ENCODE measurements at regions not wholly inside any gene's neighbourhood (a gene's known extent, or its start where the extent isn't known, plus 50 kb on each side); places are given as distances from the start of the nearest gene placed in this dataset.
A peak's percentile ranks its signal among the peaks of the same experiment; 100 is the strongest.

DNA sequence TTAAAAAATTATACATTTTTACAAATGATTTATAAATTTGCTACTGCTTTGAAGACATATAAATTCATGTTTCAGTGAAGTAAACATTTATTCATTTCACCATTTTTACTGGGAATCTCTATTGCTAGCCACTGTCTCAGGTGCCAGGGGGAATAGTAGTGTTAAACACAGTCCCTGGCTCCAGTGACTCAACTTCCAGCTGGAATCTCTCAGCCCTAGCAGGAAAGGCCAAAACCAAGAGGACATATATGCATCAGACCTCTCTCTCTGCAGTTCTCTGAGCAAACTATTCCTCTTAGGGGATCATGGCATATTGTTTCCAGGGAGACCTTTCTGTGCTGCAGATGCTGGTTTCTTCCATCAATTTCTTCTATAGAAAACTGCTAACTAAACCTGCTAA lies 1009.0 kb upstream of the LCORL start:
- Histone ChIP-seq H3K4me3 (ENCODE audit: low read depth, low read length) (no peak overlapping the region), H3K36me3 (ENCODE audit: control insufficient read depth, insufficient read depth, low read length) (no peaks in the 10 kb centered on the region), H3K9me3 (no peaks in the 10 kb centered on the region; the same call in none of the 2 replicates), H3K27me3 (replicated peaks; ENCODE audit: control insufficient read depth, insufficient read depth, low read length) (no peaks in the 10 kb centered on the region), H3K4me1 (peaks cover 26% of the 10 kb centered on the region)
- POLR2A ChIA-PET: no interaction called here
- H3K27ac Mint-ChIP-seq (ENCODE audit: unreplicated experiment): no peak overlapping the region
- no peaks in the 10 kb centered on the region for H3K27me3 Mint-ChIP-seq (ENCODE audit: insufficient read depth, unreplicated experiment)
- peaks cover 26% of the 10 kb centered on the region for H3K4me1 Mint-ChIP-seq (ENCODE audit: low read depth, unreplicated experiment)
- TF ChIP-seq, protein P1, sequence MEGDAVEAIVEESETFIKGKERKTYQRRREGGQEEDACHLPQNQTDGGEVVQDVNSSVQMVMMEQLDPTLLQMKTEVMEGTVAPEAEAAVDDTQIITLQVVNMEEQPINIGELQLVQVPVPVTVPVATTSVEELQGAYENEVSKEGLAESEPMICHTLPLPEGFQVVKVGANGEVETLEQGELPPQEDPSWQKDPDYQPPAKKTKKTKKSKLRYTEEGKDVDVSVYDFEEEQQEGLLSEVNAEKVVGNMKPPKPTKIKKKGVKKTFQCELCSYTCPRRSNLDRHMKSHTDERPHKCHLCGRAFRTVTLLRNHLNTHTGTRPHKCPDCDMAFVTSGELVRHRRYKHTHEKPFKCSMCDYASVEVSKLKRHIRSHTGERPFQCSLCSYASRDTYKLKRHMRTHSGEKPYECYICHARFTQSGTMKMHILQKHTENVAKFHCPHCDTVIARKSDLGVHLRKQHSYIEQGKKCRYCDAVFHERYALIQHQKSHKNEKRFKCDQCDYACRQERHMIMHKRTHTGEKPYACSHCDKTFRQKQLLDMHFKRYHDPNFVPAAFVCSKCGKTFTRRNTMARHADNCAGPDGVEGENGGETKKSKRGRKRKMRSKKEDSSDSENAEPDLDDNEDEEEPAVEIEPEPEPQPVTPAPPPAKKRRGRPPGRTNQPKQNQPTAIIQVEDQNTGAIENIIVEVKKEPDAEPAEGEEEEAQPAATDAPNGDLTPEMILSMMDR (IDR thresholded peaks at IDR 0.05; ENCODE audit: insufficient read depth in 1 of 2, low read depth in 1 of 2, low read length in 1 of 2, severe bottlenecking in 1 of 2, unreplicated experiment in 1 of 2): no peak
- H3K9me3 Mint-ChIP-seq (ENCODE audit: unreplicated experiment): no peaks in the 10 kb centered on the region
- no peak for DNase-seq
- H3K4me3 Mint-ChIP-seq (ENCODE audit: unreplicated experiment): no peak overlapping the region
- BruUV-seq (replicated peaks): no TSS peak
- CTCF ChIA-PET: no interaction called here
- H3K36me3 Mint-ChIP-seq (ENCODE audit: insufficient read depth, unreplicated experiment): no peaks in the 10 kb centered on the region
- intact Hi-C loops (cut with micrococcal nuclease; ENCODE audit: unreplicated experiment): loop anchor here (1.0 kb wide), 1 partner anchor 25 kb away; no protein-coding TSS in a partner anchor

DNA sequence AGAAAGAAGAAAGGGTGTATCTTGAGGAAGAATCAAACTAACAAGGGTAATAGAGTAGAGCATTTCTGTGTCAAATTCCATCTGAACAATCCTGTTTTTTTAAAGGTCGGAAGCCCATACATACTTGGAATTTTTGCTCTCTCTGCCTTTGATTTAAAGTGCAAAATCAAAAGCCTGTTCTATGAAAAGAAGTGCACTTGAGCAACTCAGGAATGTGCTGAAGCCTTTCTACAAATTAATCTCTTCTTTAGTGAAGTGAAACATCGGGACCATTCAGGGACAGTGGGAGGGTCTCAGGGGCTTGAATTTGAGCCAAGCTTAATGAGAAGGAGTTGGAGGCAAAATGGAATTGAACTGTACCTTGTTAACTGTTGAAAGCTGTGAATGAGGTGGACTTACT lies 1008.5 kb upstream of the LCORL start:
- intact Hi-C loops (cut with micrococcal nuclease; ENCODE audit: unreplicated experiment): loop anchor here (1.0 kb wide), 1 partner anchor 25 kb away; no protein-coding TSS in a partner anchor
- BruUV-seq (replicated peaks): no TSS peak
- H3K9me3 ChIP-seq: no peaks in the 10 kb centered on the region; the same call in 1 of the 2 replicates
- no peak overlapping the region for H3K4me3 ChIP-seq (ENCODE audit: low read depth, low read length)
- ChIA-PET POLR2A (no interaction called here), CTCF (no interaction called here)
- no peaks in the 10 kb centered on the region for H3K36me3 ChIP-seq (ENCODE audit: control insufficient read depth, insufficient read depth, low read length)
- no peaks in the 10 kb centered on the region for H3K9me3 Mint-ChIP-seq (ENCODE audit: unreplicated experiment)
- no peaks in the 10 kb centered on the region for H3K36me3 Mint-ChIP-seq (ENCODE audit: insufficient read depth, unreplicated experiment)
- H3K27me3 Mint-ChIP-seq (ENCODE audit: insufficient read depth, unreplicated experiment): no peaks in the 10 kb centered on the region
- no peaks in the 10 kb centered on the region for H3K27me3 ChIP-seq (replicated peaks; ENCODE audit: control insufficient read depth, insufficient read depth, low read length)
- DNase-seq: peak; percentile 22 to 30
- H3K4me3 Mint-ChIP-seq (ENCODE audit: unreplicated experiment): peak overlapping the region; percentile 38
- TF ChIP-seq, protein P1 (IDR thresholded peaks at IDR 0.05; ENCODE audit: insufficient read depth in 1 of 2, low read depth in 1 of 2, low read length in 1 of 2, severe bottlenecking in 1 of 2, unreplicated experiment in 1 of 2): no peak
- peaks cover 26% of the 10 kb centered on the region for H3K4me1 Mint-ChIP-seq (ENCODE audit: low read depth, unreplicated experiment)
- peak overlapping the region; percentile 66 for H3K27ac Mint-ChIP-seq (ENCODE audit: unreplicated experiment)
- H3K4me1 ChIP-seq: peaks cover 26% of the 10 kb centered on the region

DNA sequence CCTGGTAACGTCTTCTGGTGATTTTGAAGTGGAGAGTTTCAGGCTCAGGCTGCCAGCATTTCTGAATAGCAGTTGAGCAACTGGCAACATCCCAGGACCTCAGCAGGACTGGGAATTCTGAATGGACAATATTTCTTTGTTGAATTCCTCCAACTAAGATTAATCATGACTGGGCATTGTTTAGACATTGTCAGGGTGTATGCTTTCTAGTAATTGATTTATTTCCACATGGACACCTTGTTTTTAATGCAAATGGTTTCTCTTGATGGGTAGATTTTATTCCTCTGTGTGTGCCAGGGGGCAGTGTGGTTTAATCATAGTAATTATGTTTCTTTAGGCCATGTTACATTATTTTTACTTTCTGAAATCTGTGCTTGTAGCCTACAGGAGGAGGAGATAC lies 1004.7 kb upstream of the LCORL start:
- Mint-ChIP-seq H3K4me1 (ENCODE audit: low read depth, unreplicated experiment) (peaks cover 15% of the 10 kb centered on the region), H3K9me3 (ENCODE audit: unreplicated experiment) (no peaks in the 10 kb centered on the region), H3K27me3 (ENCODE audit: insufficient read depth, unreplicated experiment) (no peaks in the 10 kb centered on the region), H3K4me3 (ENCODE audit: unreplicated experiment) (no peak overlapping the region), H3K27ac (ENCODE audit: unreplicated experiment) (no peak overlapping the region), H3K36me3 (ENCODE audit: insufficient read depth, unreplicated experiment) (no peaks in the 10 kb centered on the region)
- no TSS peak for BruUV-seq (replicated peaks)
- TF ChIP-seq, protein P1 (IDR thresholded peaks at IDR 0.05; ENCODE audit: insufficient read depth in 1 of 2, low read depth in 1 of 2, low read length in 1 of 2, severe bottlenecking in 1 of 2, unreplicated experiment in 1 of 2): no peak
- CTCF ChIA-PET: no interaction called here
- no peaks in the 10 kb centered on the region; the same call in 1 of the 2 replicates for H3K9me3 ChIP-seq
- H3K4me1 ChIP-seq: peaks cover 26% of the 10 kb centered on the region
- intact Hi-C loops (cut with micrococcal nuclease; ENCODE audit: unreplicated experiment): loop anchor here (10.0 kb wide), 1 partner anchor 169 kb away; no protein-coding TSS in a partner anchor
- no peaks in the 10 kb centered on the region for H3K27me3 ChIP-seq (replicated peaks; ENCODE audit: control insufficient read depth, insufficient read depth, low read length)
- no peak for DNase-seq
- no peaks in the 10 kb centered on the region for H3K36me3 ChIP-seq (ENCODE audit: control insufficient read depth, insufficient read depth, low read length)
- POLR2A ChIA-PET: no interaction called here
- no peak overlapping the region for H3K4me3 ChIP-seq (ENCODE audit: low read depth, low read length)

All from Caco-2 (cell line).